ENCODE measurements at regions not wholly inside any gene's neighbourhood (a gene's known extent, or its start where the extent isn't known, plus 50 kb on each side); places are given as distances from the start of the nearest gene placed in this dataset.

DNA sequence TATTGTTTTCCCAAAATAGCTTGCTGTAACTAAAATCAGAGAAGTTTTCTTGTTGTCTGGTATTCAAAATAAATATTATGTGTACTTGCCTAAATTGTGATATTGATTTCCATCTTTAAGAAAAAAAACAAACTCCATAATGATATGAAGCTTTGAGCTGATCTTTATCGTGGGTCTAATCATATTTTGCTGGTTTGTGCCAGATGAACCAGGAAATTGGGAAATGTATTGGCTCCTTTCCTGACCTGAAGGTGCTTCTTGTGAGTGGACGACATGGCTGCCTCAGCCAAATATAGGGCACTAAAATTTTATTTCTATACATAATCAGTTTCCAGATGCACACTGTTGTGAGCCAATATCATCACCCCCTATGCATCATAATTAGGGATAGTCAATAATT is 113.3 kb downstream of the DIPK2A start:
- no peak overlapping the region for H3K27ac ChIP-seq (ENCODE audit: low read length)
- H3K9me3 ChIP-seq (ENCODE audit: low read length): no peaks in the 10 kb centered on the region
- H2AFZ ChIP-seq (ENCODE audit: low read depth, low read length): no peak overlapping the region
- no peaks in the 10 kb centered on the region for H3K9me2 ChIP-seq (ENCODE audit: insufficient read depth, low read length)
- H3F3A ChIP-seq (ENCODE audit: insufficient read depth, low read length, poor library complexity, severe bottlenecking): no peaks in the 10 kb centered on the region
- H3K9ac ChIP-seq (ENCODE audit: low read length): no peak overlapping the region
- no peaks in the 10 kb centered on the region for H3K36me3 ChIP-seq (ENCODE audit: insufficient read depth, low read length)
- no peaks in the 10 kb centered on the region for H3K27me3 ChIP-seq (ENCODE audit: insufficient read depth, low read depth, low read length)
- TF ChIP-seq, protein P1, sequence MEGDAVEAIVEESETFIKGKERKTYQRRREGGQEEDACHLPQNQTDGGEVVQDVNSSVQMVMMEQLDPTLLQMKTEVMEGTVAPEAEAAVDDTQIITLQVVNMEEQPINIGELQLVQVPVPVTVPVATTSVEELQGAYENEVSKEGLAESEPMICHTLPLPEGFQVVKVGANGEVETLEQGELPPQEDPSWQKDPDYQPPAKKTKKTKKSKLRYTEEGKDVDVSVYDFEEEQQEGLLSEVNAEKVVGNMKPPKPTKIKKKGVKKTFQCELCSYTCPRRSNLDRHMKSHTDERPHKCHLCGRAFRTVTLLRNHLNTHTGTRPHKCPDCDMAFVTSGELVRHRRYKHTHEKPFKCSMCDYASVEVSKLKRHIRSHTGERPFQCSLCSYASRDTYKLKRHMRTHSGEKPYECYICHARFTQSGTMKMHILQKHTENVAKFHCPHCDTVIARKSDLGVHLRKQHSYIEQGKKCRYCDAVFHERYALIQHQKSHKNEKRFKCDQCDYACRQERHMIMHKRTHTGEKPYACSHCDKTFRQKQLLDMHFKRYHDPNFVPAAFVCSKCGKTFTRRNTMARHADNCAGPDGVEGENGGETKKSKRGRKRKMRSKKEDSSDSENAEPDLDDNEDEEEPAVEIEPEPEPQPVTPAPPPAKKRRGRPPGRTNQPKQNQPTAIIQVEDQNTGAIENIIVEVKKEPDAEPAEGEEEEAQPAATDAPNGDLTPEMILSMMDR (IDR thresholded peaks at IDR 0.05; ENCODE audit: poor library complexity, severe bottlenecking): no peak
- TF ChIP-seq MXI1 (conservative IDR thresholded peaks at IDR 0.05; ENCODE audit: poor library complexity, severe bottlenecking) (no peak), POLR2AphosphoS5 (IDR thresholded peaks at IDR 0.05) (no peak), SMC3 (conservative IDR thresholded peaks at IDR 0.05; ENCODE audit: poor library complexity) (no peak), RAD21 (conservative IDR thresholded peaks at IDR 0.05) (no peak), TAF1 (IDR thresholded peaks at IDR 0.05; ENCODE audit: low read depth) (no peak), EP300 (conservative IDR thresholded peaks at IDR 0.05; ENCODE audit: poor library complexity, severe bottlenecking) (no peak), EZH2 (IDR thresholded peaks at IDR 0.05; ENCODE audit: borderline replicate concordance, insufficient read depth, low read length, poor library complexity, severe bottlenecking) (no peak)
- TF ChIP-seq, protein P2, sequence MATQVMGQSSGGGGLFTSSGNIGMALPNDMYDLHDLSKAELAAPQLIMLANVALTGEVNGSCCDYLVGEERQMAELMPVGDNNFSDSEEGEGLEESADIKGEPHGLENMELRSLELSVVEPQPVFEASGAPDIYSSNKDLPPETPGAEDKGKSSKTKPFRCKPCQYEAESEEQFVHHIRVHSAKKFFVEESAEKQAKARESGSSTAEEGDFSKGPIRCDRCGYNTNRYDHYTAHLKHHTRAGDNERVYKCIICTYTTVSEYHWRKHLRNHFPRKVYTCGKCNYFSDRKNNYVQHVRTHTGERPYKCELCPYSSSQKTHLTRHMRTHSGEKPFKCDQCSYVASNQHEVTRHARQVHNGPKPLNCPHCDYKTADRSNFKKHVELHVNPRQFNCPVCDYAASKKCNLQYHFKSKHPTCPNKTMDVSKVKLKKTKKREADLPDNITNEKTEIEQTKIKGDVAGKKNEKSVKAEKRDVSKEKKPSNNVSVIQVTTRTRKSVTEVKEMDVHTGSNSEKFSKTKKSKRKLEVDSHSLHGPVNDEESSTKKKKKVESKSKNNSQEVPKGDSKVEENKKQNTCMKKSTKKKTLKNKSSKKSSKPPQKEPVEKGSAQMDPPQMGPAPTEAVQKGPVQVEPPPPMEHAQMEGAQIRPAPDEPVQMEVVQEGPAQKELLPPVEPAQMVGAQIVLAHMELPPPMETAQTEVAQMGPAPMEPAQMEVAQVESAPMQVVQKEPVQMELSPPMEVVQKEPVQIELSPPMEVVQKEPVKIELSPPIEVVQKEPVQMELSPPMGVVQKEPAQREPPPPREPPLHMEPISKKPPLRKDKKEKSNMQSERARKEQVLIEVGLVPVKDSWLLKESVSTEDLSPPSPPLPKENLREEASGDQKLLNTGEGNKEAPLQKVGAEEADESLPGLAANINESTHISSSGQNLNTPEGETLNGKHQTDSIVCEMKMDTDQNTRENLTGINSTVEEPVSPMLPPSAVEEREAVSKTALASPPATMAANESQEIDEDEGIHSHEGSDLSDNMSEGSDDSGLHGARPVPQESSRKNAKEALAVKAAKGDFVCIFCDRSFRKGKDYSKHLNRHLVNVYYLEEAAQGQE (IDR thresholded peaks at IDR 0.05; ENCODE audit: borderline replicate concordance): no peak
- H3K79me2 ChIP-seq (replicated peaks; ENCODE audit: insufficient read depth, low read length): no peaks in the 10 kb centered on the region
- H3K4me3 ChIP-seq (ENCODE audit: low read length): no peak overlapping the region
- no peaks in the 10 kb centered on the region for H4K20me1 ChIP-seq (ENCODE audit: insufficient read depth)
- no peak overlapping the region for H3K4me2 ChIP-seq (ENCODE audit: low read length)

DNA sequence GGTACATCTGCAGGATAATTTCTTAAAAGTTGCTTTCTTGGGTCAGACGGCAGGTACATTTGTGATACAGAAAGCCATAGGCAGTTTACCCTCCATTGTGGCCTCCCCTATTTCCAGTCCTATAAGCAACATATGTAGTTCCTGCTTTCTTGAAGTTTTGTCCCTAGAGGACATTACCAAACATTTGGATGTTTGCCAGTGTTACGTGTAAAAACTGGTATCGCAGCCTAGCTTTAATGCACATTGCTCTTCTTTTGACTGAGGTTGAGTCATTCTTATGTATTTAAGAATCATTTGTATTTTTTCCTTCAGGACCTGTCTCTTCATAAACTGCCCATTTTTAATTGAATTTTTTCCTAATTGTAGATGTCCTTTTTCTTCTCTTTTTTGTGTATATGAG is 114.3 kb downstream of the DIPK2A start:
- H3K27me3 ChIP-seq (ENCODE audit: insufficient read depth, low read depth, low read length): no peaks in the 10 kb centered on the region
- no peaks in the 10 kb centered on the region for H3K36me3 ChIP-seq (ENCODE audit: insufficient read depth, low read length)
- H3K4me3 ChIP-seq (ENCODE audit: low read length): no peak overlapping the region
- H3K79me2 ChIP-seq (replicated peaks; ENCODE audit: insufficient read depth, low read length): no peaks in the 10 kb centered on the region
- H3F3A ChIP-seq (ENCODE audit: insufficient read depth, low read length, poor library complexity, severe bottlenecking): no peaks in the 10 kb centered on the region
- no peak overlapping the region for H3K4me2 ChIP-seq (ENCODE audit: low read length)
- no peaks in the 10 kb centered on the region for H3K9me2 ChIP-seq (ENCODE audit: insufficient read depth, low read length)
- no peaks in the 10 kb centered on the region for H4K20me1 ChIP-seq (ENCODE audit: insufficient read depth)
- H2AFZ ChIP-seq (ENCODE audit: low read depth, low read length): no peak overlapping the region
- H3K9me3 ChIP-seq (ENCODE audit: low read length): no peaks in the 10 kb centered on the region
- no peak for TF ChIP-seq POLR2AphosphoS5 (IDR thresholded peaks at IDR 0.05)
- TF ChIP-seq RAD21 (conservative IDR thresholded peaks at IDR 0.05): no peak
- TF ChIP-seq, protein P2 (IDR thresholded peaks at IDR 0.05; ENCODE audit: borderline replicate concordance): no peak
- TF ChIP-seq SMC3 (conservative IDR thresholded peaks at IDR 0.05; ENCODE audit: poor library complexity): no peak
- TF ChIP-seq MXI1 (conservative IDR thresholded peaks at IDR 0.05; ENCODE audit: poor library complexity, severe bottlenecking): no peak
- TF ChIP-seq EZH2 (IDR thresholded peaks at IDR 0.05; ENCODE audit: borderline replicate concordance, insufficient read depth, low read length, poor library complexity, severe bottlenecking): no peak
- TF ChIP-seq, protein P1 (IDR thresholded peaks at IDR 0.05; ENCODE audit: poor library complexity, severe bottlenecking): no peak
- TF ChIP-seq EP300 (conservative IDR thresholded peaks at IDR 0.05; ENCODE audit: poor library complexity, severe bottlenecking): no peak
- no peak overlapping the region for H3K27ac ChIP-seq (ENCODE audit: low read length)
- no peak overlapping the region for H3K9ac ChIP-seq (ENCODE audit: low read length)
